ENCODE measurements at regions not wholly inside any gene's neighbourhood (a gene's known extent, or its start where the extent isn't known, plus 50 kb on each side); places are given as distances from the start of the nearest gene placed in this dataset.
A peak's percentile ranks its signal among the peaks of the same experiment; 100 is the strongest.

GRCh38 chr17:5786510-5786875, 202.2 kb upstream of the NLRP1 start:
- Histone ChIP-seq H3K27me3 (peaks cover 0 to 5% of the 10 kb centered on the region in 2 donors), H3K4me3 (no peak overlapping the region), H3K4me1 (no peaks in the 10 kb centered on the region), H3K36me3 (no peaks in the 10 kb centered on the region), H3K9me3 (peaks cover 0 to 18% (median 7%) of the 10 kb centered on the region in 3 donors), H3K27ac (no peak overlapping the region)
- TF ChIP-seq, protein P1, sequence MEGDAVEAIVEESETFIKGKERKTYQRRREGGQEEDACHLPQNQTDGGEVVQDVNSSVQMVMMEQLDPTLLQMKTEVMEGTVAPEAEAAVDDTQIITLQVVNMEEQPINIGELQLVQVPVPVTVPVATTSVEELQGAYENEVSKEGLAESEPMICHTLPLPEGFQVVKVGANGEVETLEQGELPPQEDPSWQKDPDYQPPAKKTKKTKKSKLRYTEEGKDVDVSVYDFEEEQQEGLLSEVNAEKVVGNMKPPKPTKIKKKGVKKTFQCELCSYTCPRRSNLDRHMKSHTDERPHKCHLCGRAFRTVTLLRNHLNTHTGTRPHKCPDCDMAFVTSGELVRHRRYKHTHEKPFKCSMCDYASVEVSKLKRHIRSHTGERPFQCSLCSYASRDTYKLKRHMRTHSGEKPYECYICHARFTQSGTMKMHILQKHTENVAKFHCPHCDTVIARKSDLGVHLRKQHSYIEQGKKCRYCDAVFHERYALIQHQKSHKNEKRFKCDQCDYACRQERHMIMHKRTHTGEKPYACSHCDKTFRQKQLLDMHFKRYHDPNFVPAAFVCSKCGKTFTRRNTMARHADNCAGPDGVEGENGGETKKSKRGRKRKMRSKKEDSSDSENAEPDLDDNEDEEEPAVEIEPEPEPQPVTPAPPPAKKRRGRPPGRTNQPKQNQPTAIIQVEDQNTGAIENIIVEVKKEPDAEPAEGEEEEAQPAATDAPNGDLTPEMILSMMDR (IDR thresholded peaks at IDR 0.05), result no peak
- intact Hi-C loops (cut with DNase I; ENCODE audit: low total_unique reads), result no loop called here
- no peak for DNase-seq

- no peaks in the 10 kb centered on the region for H3K4me1 ChIP-seq
- H3K27me3 ChIP-seq, result peaks cover 0 to 5% of the 10 kb centered on the region in 2 donors
These were observed 204.1 kb upstream of the NLRP1 start for GRCh38 chr17:5788266-5788900.

DNA sequence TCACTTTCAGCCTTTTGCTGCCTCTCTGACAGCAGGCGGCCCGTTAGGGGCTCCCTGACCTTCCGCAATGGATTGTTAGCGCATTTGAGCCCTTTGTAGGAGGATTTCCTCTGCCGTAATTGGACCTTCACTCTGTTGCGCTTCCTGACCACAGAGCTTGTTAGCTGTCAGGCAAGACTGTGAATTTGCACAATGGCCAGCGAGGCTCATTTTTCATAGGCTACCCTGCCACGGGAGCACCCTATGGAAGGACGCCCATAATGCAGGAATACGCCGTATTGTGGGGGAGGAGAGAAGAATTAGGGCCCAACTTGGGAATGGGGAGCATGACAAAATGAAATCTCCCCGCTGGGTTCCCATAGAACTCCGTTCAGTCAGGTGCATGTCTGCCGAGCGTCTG, 205.2 kb upstream of the NLRP1 start:
- Histone ChIP-seq H3K27me3 (peaks cover 0 to 5% of the 10 kb centered on the region in 2 donors), H3K36me3 (no peaks in the 10 kb centered on the region)

More at GRCh38 chr17:5788266-5788900, 204.1 kb upstream of the NLRP1 start:
- DNase-seq, result peak in 1 of 2 donors; percentile 38
- Histone ChIP-seq H3K9me3 (peaks cover 0 to 25% (median 11%) of the 10 kb centered on the region in 3 donors), H3K4me3 (no peak overlapping the region), H3K27ac (no peak overlapping the region), H3K36me3 (no peaks in the 10 kb centered on the region)
- TF ChIP-seq, protein P1 (IDR thresholded peaks at IDR 0.05), result no peak
- intact Hi-C loops (cut with DNase I; ENCODE audit: low total_unique reads), result no loop called here

DNA sequence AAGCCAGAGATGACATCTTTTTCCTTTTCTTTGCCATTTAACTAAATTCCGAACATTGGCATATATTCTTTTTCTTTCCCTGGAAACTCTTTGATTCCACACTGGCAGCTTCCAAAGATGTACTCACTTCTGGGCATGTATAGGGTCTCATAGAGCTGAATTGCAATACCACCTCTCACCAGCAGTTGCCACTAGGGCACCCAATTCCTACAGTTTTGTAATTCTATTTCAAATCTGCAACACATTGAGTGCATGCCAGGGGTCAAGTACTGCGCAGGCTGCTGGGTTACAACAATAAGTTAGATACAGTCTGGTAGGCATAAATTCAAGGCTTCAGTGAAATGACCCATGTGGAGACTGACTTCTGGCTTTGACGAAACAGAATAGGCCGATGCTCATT, 208.8 kb upstream of the NLRP1 start:
- no peak for DNase-seq
- peaks cover 0 to 10% of the 10 kb centered on the region in 2 donors for H3K27me3 ChIP-seq
- no peak overlapping the region for H3K4me3 ChIP-seq
- H3K9me3 ChIP-seq, result peaks cover 0 to 18% (median 0%) of the 10 kb centered on the region in 3 donors
- H3K4me1 ChIP-seq, result no peaks in the 10 kb centered on the region
- TF ChIP-seq, protein P1 (IDR thresholded peaks at IDR 0.05), result no peak
- H3K36me3 ChIP-seq, result no peaks in the 10 kb centered on the region
- no peak overlapping the region for H3K27ac ChIP-seq
- intact Hi-C loops (cut with DNase I; ENCODE audit: low total_unique reads), result no loop called here

More for the DNA sequence above, 205.2 kb upstream of the NLRP1 start:
- Histone ChIP-seq H3K27ac (no peak overlapping the region), H3K4me1 (no peaks in the 10 kb centered on the region), H3K9me3 (peaks cover 0 to 20% (median 3%) of the 10 kb centered on the region in 3 donors), H3K4me3 (no peak overlapping the region)
- TF ChIP-seq, protein P1 (IDR thresholded peaks at IDR 0.05), result no peak
- DNase-seq, result no peak
- intact Hi-C loops (cut with DNase I; ENCODE audit: low total_unique reads), result no loop called here

DNA sequence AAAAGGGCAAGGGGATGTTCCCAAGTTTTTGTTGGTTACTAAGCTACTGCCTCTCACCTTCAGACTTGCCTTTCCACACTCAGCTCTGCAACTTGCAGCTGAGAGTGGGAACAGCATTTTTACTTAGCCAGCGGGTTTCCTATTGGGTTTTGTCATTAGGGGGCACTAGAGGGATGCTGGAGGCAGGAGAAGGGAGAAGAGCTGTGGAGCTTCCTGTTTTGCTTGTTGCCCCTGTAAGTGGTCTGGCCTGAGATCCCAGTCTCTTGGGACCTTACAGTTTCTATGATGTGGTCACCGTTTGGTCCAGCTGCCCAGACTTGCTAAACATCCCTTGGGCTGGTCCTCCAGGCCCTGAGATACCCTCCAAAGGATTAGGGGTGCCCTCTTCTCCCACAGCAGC, 209.6 kb upstream of the NLRP1 start:
- no peaks in the 10 kb centered on the region for H3K36me3 ChIP-seq
- H3K4me3 ChIP-seq, result no peak overlapping the region
- H3K27me3 ChIP-seq, result peaks cover 0 to 13% of the 10 kb centered on the region in 2 donors
- intact Hi-C loops (cut with DNase I; ENCODE audit: low total_unique reads), result no loop called here
- H3K9me3 ChIP-seq, result peaks cover 0 to 18% (median 0%) of the 10 kb centered on the region in 3 donors
- H3K27ac ChIP-seq, result no peak overlapping the region
- H3K4me1 ChIP-seq, result no peaks in the 10 kb centered on the region
- DNase-seq, result no peak
- TF ChIP-seq, protein P1 (IDR thresholded peaks at IDR 0.05), result peak in 1 of 2 experiments; percentile 19
